Head of caudate nucleus (tissue), 42 donors: ENCODE measurements at regions not wholly inside any gene's neighbourhood (a gene's known extent, or its start where the extent isn't known, plus 50 kb on each side); places are given as distances from the start of the nearest gene placed in this dataset.

Experiments used
- DNase-seq, 42 donors: peaks; one replicate each; pipeline versions ENCODE4 v3.0.0 to v3.0.0-alpha.2; 2020 to 2021; ENCODE audit warnings: mixed read lengths in 7 of 42
- intact Hi-C: fragments of 100-400 bp; cut with DNase I; formaldehyde crosslinking; loops from one replicate; pipeline ENCODE4 v1.15.0; 2022

- no peak for DNase-seq
- intact Hi-C loops = no loop called here
Observed at GRCh38 chr11:115869780-115870431, 365.7 kb upstream of the CADM1 start.

- no peak for DNase-seq
- intact Hi-C loops = no loop called here
Observed at GRCh38 chr11:115869131-115869530, 364.9 kb upstream of the CADM1 start.

- intact Hi-C loops = no loop called here
- DNase-seq = no peak
Observed at GRCh38 chr11:115860246-115860645, 356.0 kb upstream of the CADM1 start.

- intact Hi-C loops = no loop called here
- no peak for DNase-seq
Observed at GRCh38 chr11:115848611-115849010, 344.4 kb upstream of the CADM1 start.

- intact Hi-C loops = no loop called here
- DNase-seq = no peak
Observed at GRCh38 chr11:115848080-115848479, 343.9 kb upstream of the CADM1 start.

GRCh38 chr11:115845872-115846271, 341.7 kb upstream of the CADM1 start:
- intact Hi-C loops = no loop called here
- no peak for DNase-seq

GRCh38 chr11:115843685-115844084, 339.5 kb upstream of the CADM1 start:
- intact Hi-C loops = no loop called here
- no peak for DNase-seq

- intact Hi-C loops = no loop called here
- DNase-seq = no peak
Observed at GRCh38 chr11:115843111-115843510, 338.9 kb upstream of the CADM1 start.

GRCh38 chr11:115820026-115820425, 315.8 kb upstream of the CADM1 start:
- intact Hi-C loops = no loop called here
- no peak for DNase-seq

- intact Hi-C loops = no loop called here
- no peak for DNase-seq
Observed at GRCh38 chr11:115819014-115819413, 314.8 kb upstream of the CADM1 start.

- intact Hi-C loops = no loop called here
- no peak for DNase-seq
Observed at GRCh38 chr11:115817844-115818468, 313.7 kb upstream of the CADM1 start.

GRCh38 chr11:115808351-115808940, 304.2 kb upstream of the CADM1 start:
- intact Hi-C loops = no loop called here
- no peak for DNase-seq

GRCh38 chr11:115806056-115806455, 301.8 kb upstream of the CADM1 start:
- intact Hi-C loops = no loop called here
- no peak for DNase-seq

- DNase-seq = peak in 1 of 42 donors; percentile 23
- intact Hi-C loops = no loop called here
Observed at GRCh38 chr11:115803073-115803740, 299.0 kb upstream of the CADM1 start.

- no peak for DNase-seq
- intact Hi-C loops = no loop called here
Observed at GRCh38 chr11:115802641-115803040, 298.4 kb upstream of the CADM1 start.

- intact Hi-C loops = no loop called here
- DNase-seq = no peak
Observed at GRCh38 chr11:115792903-115793302, 288.7 kb upstream of the CADM1 start.

GRCh38 chr11:115787302-115787701, 283.1 kb upstream of the CADM1 start:
- DNase-seq = no peak
- intact Hi-C loops = no loop called here

GRCh38 chr11:115784796-115785521, 280.7 kb upstream of the CADM1 start:
- DNase-seq = no peak
- intact Hi-C loops = no loop called here

GRCh38 chr11:115780646-115781362, 276.6 kb upstream of the CADM1 start:
- intact Hi-C loops = no loop called here
- DNase-seq = no peak
